Naive thymus-derived CD8-positive, alpha-beta T cell (primary cell): ENCODE measurements at regions not wholly inside any gene's neighbourhood (a gene's known extent, or its start where the extent isn't known, plus 50 kb on each side); places are given as distances from the start of the nearest gene placed in this dataset.

Experiments used
- ATAC-seq, 2 donors: fragments of 150-1000 bp; cut with Tn5 transposase in 1 of 2; sonication (Bioruptor Pico), chemical (Tn5 transposase) in 1 of 2; 1 replicate in 1 of 2; 2 replicates in 1 of 2; pipeline ENCODE4 v1.10.0; 2021; ENCODE audit warnings: mild to moderate bottlenecking in 2 of 2, moderate library complexity in 2 of 2
- POLR2A ChIA-PET: fragments of 350-600 bp; sonication (Branson Sonifier 250); formaldehyde crosslinking; loops from one replicate; lab custom pipeline; 2021; ENCODE audit warnings: antibody characterized with exemption; lab: Charles Lee
- DNase-seq, 10 donors: peaks; one replicate each; pipeline versions ENCODE4 v3.0.0 to v3.0.0-alpha.2; 2020 to 2022
- H3K27ac Mint-ChIP-seq, 10 donors: one replicate each; pipeline ENCODE4 v1.8.0; 2020 to 2022; ENCODE audit warnings: mild to moderate bottlenecking in 10 of 10, mixed read lengths in 10 of 10, moderate library complexity in 4 of 10, inconsistent platforms in 1 of 10
- H3K27me3 Mint-ChIP-seq, 5 donors: one replicate each; pipeline ENCODE4 v1.8.0; 2021 to 2022; ENCODE audit warnings: mixed read lengths in 5 of 5
- H3K36me3 Mint-ChIP-seq, 3 donors: one replicate each; pipeline ENCODE4 v1.8.0; 2020 to 2022; ENCODE audit warnings: mixed read lengths in 3 of 3, mild to moderate bottlenecking in 2 of 3, inconsistent platforms in 1 of 3
- H3K4me1 Mint-ChIP-seq, 4 donors: one replicate each; pipeline ENCODE4 v1.8.0; 2021 to 2022; ENCODE audit warnings: mixed read lengths in 4 of 4
- H3K4me3 Mint-ChIP-seq, 10 donors: one replicate each; pipeline ENCODE4 v1.8.0; 2020 to 2022; ENCODE audit warnings: mild to moderate bottlenecking in 10 of 10, mixed read lengths in 10 of 10, moderate library complexity in 6 of 10, inconsistent platforms in 1 of 10
- H3K9me3 Mint-ChIP-seq, 9 donors: one replicate each; pipeline ENCODE4 v1.8.0; 2020 to 2022; ENCODE audit warnings: mixed read lengths in 9 of 9, mild to moderate bottlenecking in 3 of 9, inconsistent platforms in 1 of 9, moderate library complexity in 1 of 9

DNA sequence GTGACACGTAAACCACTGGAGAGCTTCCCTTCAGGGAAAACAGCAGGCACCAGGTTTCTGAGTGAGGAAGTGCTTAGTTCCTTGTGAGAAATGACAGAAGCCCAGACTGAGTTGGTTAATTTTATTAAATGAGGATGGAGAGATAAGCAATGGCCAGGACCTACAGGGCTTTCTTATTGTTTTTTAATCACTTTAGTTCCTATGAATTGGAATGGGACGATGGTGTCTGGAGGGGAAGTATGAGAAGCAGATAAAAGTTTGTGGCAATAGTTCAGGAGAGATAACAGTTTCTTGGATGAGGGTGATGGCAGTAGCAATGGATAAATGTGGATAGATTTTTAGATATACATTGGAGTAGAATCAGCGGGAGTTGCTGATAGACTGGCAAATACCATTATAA, 86.5 kb upstream of the PTPRR start:
- no peak for DNase-seq
- no peak for ATAC-seq
- no peaks in the 10 kb centered on the region for H3K36me3 Mint-ChIP-seq
- no peak overlapping the region for H3K27ac Mint-ChIP-seq
- POLR2A ChIA-PET: no interaction called here
- H3K4me1 Mint-ChIP-seq: no peaks in the 10 kb centered on the region
- H3K4me3 Mint-ChIP-seq: no peak overlapping the region
- no peaks in the 10 kb centered on the region for H3K27me3 Mint-ChIP-seq
- no peaks in the 10 kb centered on the region for H3K9me3 Mint-ChIP-seq

DNA sequence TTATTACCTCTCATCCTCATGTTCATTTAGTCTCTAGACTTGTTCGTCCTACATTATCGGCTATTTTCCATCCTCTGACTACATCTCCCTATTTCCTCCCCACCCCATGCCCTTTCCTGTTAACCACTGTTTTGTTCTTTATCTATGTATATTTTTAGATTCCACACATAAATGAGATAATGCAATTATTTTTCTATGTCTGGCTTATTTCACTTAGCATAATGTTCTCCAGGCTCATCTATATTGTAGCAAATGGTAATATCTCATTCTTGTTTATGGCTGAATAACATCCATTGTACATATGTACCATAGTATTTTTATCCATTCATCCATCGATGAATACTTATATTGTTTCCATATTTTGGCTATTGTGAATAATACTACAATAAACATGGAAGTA, 84.6 kb upstream of the PTPRR start:
- no peak overlapping the region for H3K27ac Mint-ChIP-seq
- no peaks in the 10 kb centered on the region for H3K9me3 Mint-ChIP-seq
- POLR2A ChIA-PET: no interaction called here
- DNase-seq (no peak), ATAC-seq (no peak)
- H3K4me1 Mint-ChIP-seq: no peaks in the 10 kb centered on the region
- no peak overlapping the region for H3K4me3 Mint-ChIP-seq
- H3K36me3 Mint-ChIP-seq: no peaks in the 10 kb centered on the region
- H3K27me3 Mint-ChIP-seq: no peaks in the 10 kb centered on the region

- H3K9me3 Mint-ChIP-seq: no peaks in the 10 kb centered on the region
- no peaks in the 10 kb centered on the region for H3K27me3 Mint-ChIP-seq
- no peak overlapping the region for H3K4me3 Mint-ChIP-seq
- H3K27ac Mint-ChIP-seq: no peak overlapping the region
- H3K36me3 Mint-ChIP-seq: no peaks in the 10 kb centered on the region
- DNase-seq: no peak
- POLR2A ChIA-PET: no interaction called here
- no peak for ATAC-seq
- H3K4me1 Mint-ChIP-seq: no peaks in the 10 kb centered on the region
These were observed 84.0 kb upstream of the PTPRR start for GRCh38 chr12:71004578-71004977.

GRCh38 chr12:71000748-71001147, 80.2 kb upstream of the PTPRR start:
- H3K4me1 Mint-ChIP-seq: no peaks in the 10 kb centered on the region
- no peak for DNase-seq
- ATAC-seq: no peak
- POLR2A ChIA-PET: no interaction called here
- peaks cover 0 to 2% (median 0%) of the 10 kb centered on the region in 5 donors for H3K27me3 Mint-ChIP-seq
- no peak overlapping the region for H3K4me3 Mint-ChIP-seq
- no peaks in the 10 kb centered on the region for H3K9me3 Mint-ChIP-seq
- no peak overlapping the region for H3K27ac Mint-ChIP-seq
- H3K36me3 Mint-ChIP-seq: no peaks in the 10 kb centered on the region

DNA sequence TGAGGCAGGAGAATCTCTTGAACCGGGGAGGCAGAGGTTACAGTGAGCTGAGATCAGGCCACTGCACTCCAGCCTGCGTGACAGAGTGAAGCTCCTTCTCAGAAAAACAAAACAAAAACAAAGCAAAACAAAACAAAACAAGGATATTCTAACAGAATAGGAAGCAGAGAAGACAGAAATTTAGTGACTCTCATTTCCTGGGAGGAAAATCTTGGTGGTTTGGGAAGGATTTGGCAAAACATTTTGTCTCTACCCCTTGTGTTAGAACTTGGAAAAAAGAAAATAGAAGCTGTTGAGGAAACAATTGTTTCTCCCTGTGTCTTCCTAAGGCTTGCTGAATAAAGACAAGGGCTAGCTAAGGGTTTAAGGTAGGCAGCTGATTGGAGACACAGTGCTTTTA, 79.7 kb upstream of the PTPRR start:
- Mint-ChIP-seq H3K9me3 (peaks cover 0 to under 1% (median 0%) of the 10 kb centered on the region in 9 donors), H3K36me3 (no peaks in the 10 kb centered on the region), H3K4me1 (no peaks in the 10 kb centered on the region), H3K4me3 (no peak overlapping the region), H3K27me3 (peaks cover 0 to 4% (median 0%) of the 10 kb centered on the region in 5 donors), H3K27ac (no peak overlapping the region)
- POLR2A ChIA-PET: no interaction called here
- no peak for DNase-seq
- no peak for ATAC-seq

GRCh38 chr12:70994217-70994788, 73.8 kb upstream of the PTPRR start:
- ATAC-seq (no peak), DNase-seq (no peak)
- Mint-ChIP-seq H3K4me3 (no peak overlapping the region), H3K27ac (no peak overlapping the region), H3K27me3 (peaks cover 0 to 4% (median 0%) of the 10 kb centered on the region in 5 donors), H3K9me3 (peaks cover 0 to 9% (median 0%) of the 10 kb centered on the region in 9 donors), H3K4me1 (no peaks in the 10 kb centered on the region), H3K36me3 (no peaks in the 10 kb centered on the region)
- POLR2A ChIA-PET: no interaction called here

- Mint-ChIP-seq H3K4me1 (no peaks in the 10 kb centered on the region), H3K36me3 (no peaks in the 10 kb centered on the region), H3K4me3 (no peak overlapping the region), H3K9me3 (peaks cover 0 to 9% (median 0%) of the 10 kb centered on the region in 9 donors), H3K27ac (no peak overlapping the region), H3K27me3 (no peaks in the 10 kb centered on the region)
- DNase-seq: no peak
- POLR2A ChIA-PET: no interaction called here
- ATAC-seq: no peak
These were observed 68.7 kb upstream of the PTPRR start for GRCh38 chr12:70989232-70989631.

DNA sequence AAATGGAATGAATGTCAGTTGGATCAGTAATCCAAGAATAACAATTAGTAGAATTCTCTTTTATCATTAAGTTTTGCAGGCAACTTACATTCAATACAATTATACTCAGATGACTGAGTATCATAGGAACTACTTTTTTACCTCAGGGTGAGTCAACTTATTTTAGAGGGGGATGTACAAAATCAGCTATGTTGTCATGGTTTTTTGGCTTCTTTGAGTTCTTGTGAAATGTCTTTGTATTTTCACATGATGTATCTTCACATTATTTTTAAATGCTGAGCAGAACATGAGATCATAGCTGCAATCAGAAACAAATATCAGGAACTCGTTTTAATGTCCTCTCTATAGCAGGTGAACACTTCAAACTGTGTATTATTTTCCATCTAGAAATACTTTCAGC, 65.3 kb upstream of the PTPRR start:
- Mint-ChIP-seq H3K4me3 (no peak overlapping the region), H3K27ac (no peak overlapping the region), H3K36me3 (no peaks in the 10 kb centered on the region), H3K27me3 (peaks cover 0 to 3% (median 0%) of the 10 kb centered on the region in 5 donors), H3K4me1 (no peaks in the 10 kb centered on the region), H3K9me3 (peaks cover 0 to 4% (median 0%) of the 10 kb centered on the region in 9 donors)
- POLR2A ChIA-PET: no interaction called here
- ATAC-seq: no peak
- no peak for DNase-seq

- Mint-ChIP-seq H3K27me3 (peaks cover 0 to 3% (median 0%) of the 10 kb centered on the region in 5 donors), H3K9me3 (peaks cover 0 to 4% (median 0%) of the 10 kb centered on the region in 9 donors), H3K27ac (no peak overlapping the region), H3K4me3 (peak overlapping the region in 1 of 10 donors; percentile 7), H3K4me1 (no peaks in the 10 kb centered on the region), H3K36me3 (no peaks in the 10 kb centered on the region)
- ATAC-seq (no peak), DNase-seq (no peak)
- POLR2A ChIA-PET: no interaction called here
These were observed 63.2 kb upstream of the PTPRR start for GRCh38 chr12:70983692-70984091.

GRCh38 chr12:70982991-70983390, 62.5 kb upstream of the PTPRR start:
- H3K9me3 Mint-ChIP-seq: peaks cover 0 to 2% (median 0%) of the 10 kb centered on the region in 9 donors
- no peaks in the 10 kb centered on the region for H3K36me3 Mint-ChIP-seq

GRCh38 chr12:70982286-70982685, 61.7 kb upstream of the PTPRR start:
- no peak overlapping the region for H3K4me3 Mint-ChIP-seq

More at GRCh38 chr12:70982991-70983390, 62.5 kb upstream of the PTPRR start:
- H3K27me3 Mint-ChIP-seq: peaks cover 0 to 3% (median 0%) of the 10 kb centered on the region in 5 donors
- H3K4me3 Mint-ChIP-seq: no peak overlapping the region
- DNase-seq (no peak), ATAC-seq (no peak)
- POLR2A ChIA-PET: no interaction called here
- no peak overlapping the region for H3K27ac Mint-ChIP-seq
- no peaks in the 10 kb centered on the region for H3K4me1 Mint-ChIP-seq

DNA sequence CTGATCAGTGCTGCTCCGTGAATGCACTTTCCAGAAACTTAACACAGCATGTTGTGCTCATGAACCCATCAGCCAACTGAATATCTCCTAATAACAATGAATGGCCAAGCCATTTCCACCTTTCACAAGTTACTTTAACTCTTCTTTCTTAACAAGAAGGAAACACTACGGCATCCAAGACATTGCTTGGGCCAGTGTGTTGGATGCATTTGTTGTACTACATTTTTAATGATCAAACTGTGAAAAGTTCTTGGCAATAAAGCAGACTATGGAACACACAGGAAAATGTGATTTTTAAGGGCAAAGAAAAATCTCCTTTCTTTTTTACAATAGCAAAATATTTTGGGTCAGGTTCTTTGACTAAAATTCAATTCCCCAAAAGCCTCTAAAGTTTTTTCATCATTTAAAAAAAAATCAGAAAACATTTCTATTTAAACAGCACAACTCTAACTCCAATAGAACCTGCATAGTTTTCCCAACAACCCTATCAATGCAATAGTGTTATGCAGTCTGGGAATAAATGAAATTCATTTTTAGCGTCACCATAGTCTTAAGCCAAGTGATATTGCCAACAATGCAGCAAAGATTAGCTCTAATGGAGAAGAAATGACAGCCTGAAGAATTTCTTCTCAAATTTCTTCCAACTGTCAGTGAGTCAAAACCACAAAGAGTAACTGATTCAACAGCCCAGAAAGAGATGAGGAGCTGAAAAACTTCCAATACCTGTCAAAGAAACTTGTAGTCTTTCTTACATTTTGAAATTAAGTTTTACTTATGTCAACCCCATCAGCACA, 50.7 kb upstream of the PTPRR start:
- ATAC-seq (no peak), DNase-seq (no peak)
- Mint-ChIP-seq H3K9me3 (peaks cover 0 to 5% (median 0%) of the 10 kb centered on the region in 9 donors), H3K36me3 (no peaks in the 10 kb centered on the region), H3K4me1 (no peaks in the 10 kb centered on the region), H3K27me3 (no peaks in the 10 kb centered on the region), H3K4me3 (no peak overlapping the region), H3K27ac (no peak overlapping the region)
- POLR2A ChIA-PET: no interaction called here

More at GRCh38 chr12:70982286-70982685, 61.7 kb upstream of the PTPRR start:
- H3K4me1 Mint-ChIP-seq: no peaks in the 10 kb centered on the region
- POLR2A ChIA-PET: no interaction called here
- DNase-seq: no peak
- H3K36me3 Mint-ChIP-seq: no peaks in the 10 kb centered on the region
- H3K9me3 Mint-ChIP-seq: peaks cover 0 to 2% (median 0%) of the 10 kb centered on the region in 9 donors
- H3K27ac Mint-ChIP-seq: no peak overlapping the region
- peaks cover 0 to 3% (median 0%) of the 10 kb centered on the region in 5 donors for H3K27me3 Mint-ChIP-seq
- ATAC-seq: no peak
